GM13976 (cell line): ENCODE measurements at regions not wholly inside any gene's neighbourhood (a gene's known extent, or its start where the extent isn't known, plus 50 kb on each side); places are given as distances from the start of the nearest gene placed in this dataset.

Experiments used
- DNase-seq: peaks from one replicate; pipeline ENCODE4 v3.0.0; 2012; ENCODE audit warnings: low spot score
- CTCF ChIP-seq: IDR thresholded peaks from 2 replicates; pipeline ENCODE4 v1.5.1; 2012; ENCODE audit warnings: borderline replicate concordance, mild to moderate bottlenecking; ENCODE audit not compliant: insufficient read depth; ENCODE audit errors: extremely low read depth, missing control alignments, control extremely low read depth
- in situ Hi-C: fragments of 300-500 bp; cut with MboI; formaldehyde crosslinking; loops from one replicate; pipeline ENCODE4 v1.12.0; 2022; ENCODE audit warnings: low sequenced_read_pairs, mixed read lengths, inconsistent platforms; ENCODE audit not compliant: unreplicated experiment

- in situ Hi-C loops, result no loop called here
These were observed 87.3 kb downstream of the YIPF5 start for GRCh38 chr5:144083185-144083584.

GRCh38 chr5:144084971-144085370 is 85.5 kb downstream of the YIPF5 start:
- in situ Hi-C loops, result no loop called here
- no peak for TF ChIP-seq CTCF
- no peak for DNase-seq

More at GRCh38 chr5:144083185-144083584, 87.3 kb downstream of the YIPF5 start:
- DNase-seq, result no peak
- no peak for TF ChIP-seq CTCF

- in situ Hi-C loops, result no loop called here
- no peak for TF ChIP-seq CTCF
- DNase-seq, result no peak
These were observed 85.1 kb downstream of the YIPF5 start for GRCh38 chr5:144085381-144085780.

GRCh38 chr5:144086295-144086694 is 84.2 kb downstream of the YIPF5 start:
- no peak for DNase-seq
- in situ Hi-C loops, result no loop called here
- TF ChIP-seq CTCF, result no peak

GRCh38 chr5:144087576-144087975 is 82.9 kb downstream of the YIPF5 start:
- in situ Hi-C loops, result no loop called here
- no peak for DNase-seq
- TF ChIP-seq CTCF, result no peak

- in situ Hi-C loops, result no loop called here
- no peak for DNase-seq
- TF ChIP-seq CTCF, result no peak
These were observed 82.0 kb downstream of the YIPF5 start for GRCh38 chr5:144088206-144089064.

- in situ Hi-C loops, result no loop called here
- DNase-seq, result peak; percentile 7
- no peak for TF ChIP-seq CTCF
These were observed 80.9 kb downstream of the YIPF5 start for GRCh38 chr5:144089401-144090021.
